A673 (cell line): ENCODE measurements at regions not wholly inside any gene's neighbourhood (a gene's known extent, or its start where the extent isn't known, plus 50 kb on each side); places are given as distances from the start of the nearest gene placed in this dataset.

Experiments used
- EZH2 ChIP-seq: fragments of 200-600 bp; sonication (generic); IDR thresholded peaks from 2 replicates; pipeline ENCODE4 v1.6.1; 2017; ENCODE audit warnings: borderline replicate concordance, low read depth, mild to moderate bottlenecking, mixed read lengths, antibody characterized with exemption, low read length; ENCODE audit not compliant: poor library complexity, severe bottlenecking
- TF ChIP-seq, protein P1 (sequence below): fragments of 300-800, 200-600 bp; sonication (generic); conservative IDR thresholded peaks from 2 replicates; pipeline ENCODE4 v1.5.1; 2017; ENCODE audit warnings: low read depth, mild to moderate bottlenecking, antibody characterized with exemption, low read length, moderate library complexity, mixed read lengths

DNA sequence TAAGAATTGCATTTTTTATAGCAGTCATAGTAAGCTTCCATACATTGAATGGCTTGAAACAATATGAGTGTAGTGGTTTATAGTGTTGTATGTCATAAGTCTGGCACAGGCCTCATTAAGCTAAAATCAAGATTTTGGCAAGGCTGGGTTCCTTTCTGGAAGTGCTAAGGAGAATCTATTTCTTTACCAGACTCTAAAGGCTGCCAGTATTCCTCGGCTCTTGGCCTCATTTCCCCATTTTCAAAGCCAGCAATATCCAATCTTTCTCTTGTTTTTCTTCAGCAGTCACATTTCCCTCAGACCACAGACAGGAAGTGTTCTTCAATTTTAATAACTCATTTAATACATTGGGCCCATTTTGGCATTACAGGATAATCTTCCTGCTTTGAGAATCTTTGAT lies 1155.5 kb upstream of the PABPC4L start:
- TF ChIP-seq, protein P1, sequence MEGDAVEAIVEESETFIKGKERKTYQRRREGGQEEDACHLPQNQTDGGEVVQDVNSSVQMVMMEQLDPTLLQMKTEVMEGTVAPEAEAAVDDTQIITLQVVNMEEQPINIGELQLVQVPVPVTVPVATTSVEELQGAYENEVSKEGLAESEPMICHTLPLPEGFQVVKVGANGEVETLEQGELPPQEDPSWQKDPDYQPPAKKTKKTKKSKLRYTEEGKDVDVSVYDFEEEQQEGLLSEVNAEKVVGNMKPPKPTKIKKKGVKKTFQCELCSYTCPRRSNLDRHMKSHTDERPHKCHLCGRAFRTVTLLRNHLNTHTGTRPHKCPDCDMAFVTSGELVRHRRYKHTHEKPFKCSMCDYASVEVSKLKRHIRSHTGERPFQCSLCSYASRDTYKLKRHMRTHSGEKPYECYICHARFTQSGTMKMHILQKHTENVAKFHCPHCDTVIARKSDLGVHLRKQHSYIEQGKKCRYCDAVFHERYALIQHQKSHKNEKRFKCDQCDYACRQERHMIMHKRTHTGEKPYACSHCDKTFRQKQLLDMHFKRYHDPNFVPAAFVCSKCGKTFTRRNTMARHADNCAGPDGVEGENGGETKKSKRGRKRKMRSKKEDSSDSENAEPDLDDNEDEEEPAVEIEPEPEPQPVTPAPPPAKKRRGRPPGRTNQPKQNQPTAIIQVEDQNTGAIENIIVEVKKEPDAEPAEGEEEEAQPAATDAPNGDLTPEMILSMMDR: no peak
- no peak for TF ChIP-seq EZH2
